GM19452 (cell line): ENCODE measurements at regions not wholly inside any gene's neighbourhood (a gene's known extent, or its start where the extent isn't known, plus 50 kb on each side); places are given as distances from the start of the nearest gene placed in this dataset.

Source experiments
- ATAC-seq: cut with Tn5 transposase; IDR thresholded peaks from one replicate; pipeline ENCODE4 v1.9.1; 2021; ENCODE audit not compliant: unreplicated experiment

DNA sequence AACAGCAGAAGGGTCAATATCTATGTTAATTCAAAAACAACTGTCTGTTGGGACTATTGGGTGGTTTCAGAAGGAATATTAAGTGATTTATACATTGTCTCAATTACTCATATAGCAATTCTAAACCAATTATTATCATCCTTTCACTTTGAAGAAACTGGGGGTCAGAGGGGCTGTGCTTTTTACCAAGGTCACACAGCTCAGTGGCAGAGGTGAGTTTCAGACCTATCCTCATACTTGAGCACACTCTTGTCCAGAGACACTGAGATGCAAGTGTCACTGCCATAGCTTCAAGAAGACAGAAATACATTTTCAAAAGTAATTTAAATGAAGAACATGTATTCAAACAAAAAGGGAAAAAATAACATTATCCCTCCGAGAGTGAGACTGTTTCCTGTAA, 195.3 kb downstream of the ARL4A start:
- ATAC-seq: no peak

DNA sequence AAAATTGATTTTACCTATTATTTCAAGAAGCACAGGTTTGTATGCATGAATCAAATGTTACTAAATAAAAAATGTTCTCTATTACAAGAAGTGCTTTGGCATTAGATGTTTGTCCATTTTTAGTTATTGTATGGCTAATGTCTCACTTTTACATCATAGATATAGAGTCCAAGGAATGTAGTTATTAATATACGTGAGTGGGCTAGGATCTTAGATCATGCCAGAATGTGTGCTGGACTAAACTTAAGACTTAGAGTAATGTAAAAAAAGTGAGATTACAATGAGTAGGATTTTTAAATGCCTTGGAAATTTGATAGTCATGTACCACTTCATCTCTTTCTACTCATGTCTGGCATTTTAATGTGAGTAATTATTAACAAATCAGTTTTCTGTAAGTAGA, 196.6 kb downstream of the ARL4A start:
- no peak for ATAC-seq

- no peak for ATAC-seq
Measured at GRCh38 chr7:12884856-12885440, 197.5 kb downstream of the ARL4A start.

- no peak for ATAC-seq
Measured at GRCh38 chr7:12888717-12889116, 201.3 kb downstream of the ARL4A start.

DNA sequence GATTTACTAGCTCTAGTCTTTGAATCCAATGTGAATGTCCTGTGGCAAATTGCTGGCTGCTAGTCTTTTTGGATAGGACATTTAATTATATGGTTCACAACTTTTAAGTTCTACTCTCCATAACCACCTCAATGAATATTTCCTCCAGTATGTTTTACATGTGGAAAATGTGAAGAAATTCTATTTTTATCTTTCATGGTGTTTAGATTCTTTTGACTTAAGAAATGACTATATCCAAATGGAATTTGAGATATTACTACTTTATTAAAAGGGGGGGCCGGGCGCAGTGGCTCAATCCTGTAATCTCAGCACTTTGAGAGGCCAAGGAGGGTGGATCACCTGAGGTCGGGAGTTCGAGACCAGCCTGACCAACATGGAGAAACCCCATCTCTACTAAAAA, 202.0 kb downstream of the ARL4A start:
- ATAC-seq: no peak

GRCh38 chr7:12890586-12890985, 203.2 kb downstream of the ARL4A start:
- ATAC-seq: no peak

- no peak for ATAC-seq
Measured at GRCh38 chr7:12893292-12893691, 205.9 kb downstream of the ARL4A start.

DNA sequence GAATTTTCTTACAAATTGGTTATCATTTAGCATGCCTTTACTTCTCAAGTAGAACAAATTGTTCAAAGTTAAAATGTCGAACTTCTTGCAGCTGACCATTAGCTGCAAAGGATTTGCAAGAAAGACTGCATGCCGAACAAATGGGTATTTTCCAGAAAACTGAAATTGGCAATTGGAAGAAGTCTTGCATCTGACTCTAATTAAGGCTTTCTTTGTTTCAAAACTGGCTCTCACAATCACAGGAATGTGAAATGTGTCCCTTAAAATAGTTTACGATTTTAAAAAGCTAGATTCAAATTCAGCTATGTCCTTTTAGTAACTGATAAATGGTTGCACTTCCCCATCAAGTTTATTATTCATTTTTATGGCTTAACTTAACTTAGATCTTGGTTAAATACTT, 207.9 kb downstream of the ARL4A start:
- no peak for ATAC-seq

DNA sequence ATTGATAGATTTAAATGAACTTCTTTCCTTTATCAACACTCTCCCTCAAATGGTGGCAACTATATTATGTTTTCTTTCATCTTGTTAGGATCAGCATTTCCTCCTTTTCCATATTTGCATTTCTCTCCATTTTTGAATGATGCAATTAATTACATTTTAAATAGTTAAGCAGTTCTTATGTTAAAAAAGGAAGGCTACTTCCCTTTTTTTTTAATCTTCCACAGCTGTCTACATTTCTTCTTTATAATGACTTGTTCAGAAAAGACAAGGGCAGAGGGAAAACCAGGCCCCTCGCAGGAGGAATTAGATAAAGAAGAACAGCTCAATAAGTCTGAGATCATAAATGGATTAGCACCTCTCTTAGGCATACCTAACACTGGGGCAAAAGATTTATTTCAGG, 208.9 kb downstream of the ARL4A start:
- no peak for ATAC-seq

GRCh38 chr7:12898004-12898403, 210.6 kb downstream of the ARL4A start:
- ATAC-seq: no peak

- ATAC-seq: no peak
Measured at GRCh38 chr7:12898620-12899019, 211.2 kb downstream of the ARL4A start.

GRCh38 chr7:12905671-12906070, 218.2 kb downstream of the ARL4A start:
- no peak for ATAC-seq

DNA sequence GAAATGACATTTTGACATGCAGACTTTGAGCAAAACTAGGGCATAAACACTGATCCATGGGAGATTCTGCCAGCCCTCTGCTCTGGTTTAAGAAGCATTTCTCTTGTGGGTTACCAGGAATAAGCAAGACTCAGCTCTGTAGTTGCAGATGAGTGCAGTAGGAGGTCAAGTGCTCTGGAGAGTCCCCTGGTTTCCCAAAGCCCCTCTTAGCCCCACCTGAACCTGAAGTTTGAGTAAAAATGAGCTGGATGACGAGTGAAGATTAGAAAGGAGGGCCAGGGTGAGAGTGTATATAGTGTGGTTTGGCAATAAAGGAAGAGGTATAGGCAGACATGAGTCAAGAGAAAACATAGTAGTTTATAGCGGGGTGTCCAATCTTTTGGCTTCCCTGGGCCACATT, 220.3 kb downstream of the ARL4A start:
- ATAC-seq: no peak

- ATAC-seq: no peak
Measured at GRCh38 chr7:12909483-12909882, 222.1 kb downstream of the ARL4A start.

GRCh38 chr7:12911053-12911452, 223.6 kb downstream of the ARL4A start:
- ATAC-seq: no peak

DNA sequence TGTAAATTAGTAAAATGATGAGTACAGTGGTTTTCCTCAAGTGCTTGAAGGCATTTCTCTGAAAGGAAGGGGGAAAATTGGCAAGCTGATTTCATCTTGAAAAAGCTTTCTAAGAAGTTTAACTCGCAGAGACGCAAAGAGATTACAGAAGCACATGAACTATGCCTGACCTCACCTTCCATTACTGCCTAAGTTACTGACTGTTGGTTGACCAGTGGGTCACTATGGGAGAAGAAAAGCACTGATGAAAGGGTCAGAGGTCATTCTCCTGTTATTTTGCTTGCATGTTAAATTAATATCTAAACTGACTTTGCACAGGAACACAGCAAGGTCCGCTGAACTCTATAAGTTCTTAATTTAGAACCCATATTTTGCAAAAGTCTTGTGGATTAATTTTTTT, 225.6 kb downstream of the ARL4A start:
- ATAC-seq: no peak

- ATAC-seq: no peak
Measured at GRCh38 chr7:12917801-12918200, 230.4 kb downstream of the ARL4A start.

GRCh38 chr7:12921751-12922345, 234.4 kb downstream of the ARL4A start:
- ATAC-seq: no peak

DNA sequence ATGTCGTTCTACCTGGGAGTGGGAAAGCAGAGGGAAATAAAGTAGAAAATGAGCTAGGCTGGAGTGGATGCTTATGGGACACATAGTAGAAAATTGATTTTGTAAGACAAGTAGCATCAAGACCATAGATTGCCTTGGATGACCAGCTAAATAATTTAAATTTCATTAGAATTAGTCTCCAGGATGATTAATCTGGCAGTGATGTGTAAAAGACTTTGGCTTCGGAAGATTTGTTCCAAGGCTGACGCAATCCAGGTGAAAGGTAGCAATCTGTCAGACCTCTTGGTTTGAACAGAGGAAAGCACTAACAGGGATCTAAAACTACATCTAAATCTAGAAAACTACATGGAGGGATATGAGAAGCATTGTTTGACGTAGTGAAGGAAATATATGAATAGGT, 236.5 kb downstream of the ARL4A start:
- no peak for ATAC-seq

DNA sequence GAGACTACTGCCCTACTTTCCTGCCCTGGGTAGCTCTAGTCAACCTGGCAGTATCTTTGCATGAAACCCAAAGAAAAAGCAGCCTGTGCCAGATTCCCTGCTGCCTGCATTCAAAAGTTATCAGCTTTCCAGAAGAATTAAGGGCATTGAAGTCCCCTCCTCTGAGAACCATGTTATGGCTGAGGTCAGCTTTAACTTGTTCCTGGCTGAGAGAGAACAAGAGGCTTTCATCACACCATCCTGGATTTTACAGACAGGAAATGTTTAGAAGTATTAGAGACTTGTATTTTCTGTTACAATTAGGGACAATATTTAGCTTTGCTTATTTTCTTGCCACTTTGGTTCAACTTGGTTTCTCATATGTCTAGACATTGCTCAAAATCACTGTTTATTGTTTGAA, 238.8 kb downstream of the ARL4A start:
- no peak for ATAC-seq

GRCh38 chr7:12927635-12928434, 240.4 kb downstream of the ARL4A start:
- ATAC-seq: no peak

DNA sequence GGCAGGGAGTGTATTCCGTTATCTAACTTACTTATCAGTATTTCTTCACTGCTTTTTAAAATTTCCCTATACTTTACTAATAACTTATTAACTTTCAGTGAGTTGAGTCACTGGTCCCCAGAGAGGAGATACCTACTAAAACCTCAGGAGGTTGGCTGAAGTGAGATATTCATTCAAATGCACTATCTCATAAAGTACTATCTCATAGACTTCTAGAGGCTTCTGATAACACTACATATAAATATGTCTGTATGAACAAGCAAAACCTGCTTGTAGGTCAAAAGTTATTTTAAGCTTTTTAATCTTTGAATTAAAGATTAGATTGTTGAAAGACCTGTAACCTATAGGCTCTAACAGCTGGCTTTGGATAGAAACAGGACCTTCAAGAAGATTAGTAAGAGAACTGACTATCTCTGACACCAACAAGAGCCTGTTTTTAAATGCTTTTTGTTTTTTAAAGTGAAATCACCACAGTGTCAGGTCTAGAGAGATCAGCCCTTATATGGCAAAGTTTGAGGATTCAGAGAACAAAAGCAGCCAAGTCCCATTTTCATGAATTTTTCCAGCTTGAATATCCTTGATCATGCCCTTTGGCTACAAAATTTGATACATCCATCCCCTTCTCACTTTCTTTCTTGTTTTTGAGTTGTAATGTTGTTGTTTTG, 242.2 kb downstream of the ARL4A start:
- no peak for ATAC-seq
